ENCODE measurements at regions not wholly inside any gene's neighbourhood (a gene's known extent, or its start where the extent isn't known, plus 50 kb on each side); places are given as distances from the start of the nearest gene placed in this dataset.

GRCh38 chr18:67035026-67035425 lies 431.1 kb upstream of the CDH19 start:
- Histone ChIP-seq H3K9ac (ENCODE audit: extremely low read depth, insufficient read length, low read length) (no peak overlapping the region), H3K4me2 (ENCODE audit: insufficient read depth, insufficient read length, low read length) (no peak overlapping the region), H3K9me3 (ENCODE audit: control insufficient read depth, low read depth, low read length) (no peaks in the 10 kb centered on the region), H2AK5ac (ENCODE audit: insufficient read length, low read length) (no peak overlapping the region), H3K79me1 (ENCODE audit: insufficient read depth, low read depth, low read length, poor library complexity, severe bottlenecking) (no peaks in the 10 kb centered on the region), H3K18ac (ENCODE audit: insufficient read length, low read depth, low read length) (no peak overlapping the region), H4K91ac (ENCODE audit: insufficient read length, low read depth, low read length) (no peak overlapping the region), H2BK120ac (ENCODE audit: low read depth, low read length, poor library complexity, severe bottlenecking) (no peak overlapping the region), H3K4me1 (ENCODE audit: insufficient read depth, low read length) (no peaks in the 10 kb centered on the region), H2AFZ (ENCODE audit: low read length) (peak overlapping the region; percentile 89), H3K27me3 (ENCODE audit: insufficient read depth, low read length) (no peaks in the 10 kb centered on the region), H2BK12ac (ENCODE audit: insufficient read length, low read depth, low read length) (no peak overlapping the region), H4K5ac (ENCODE audit: insufficient read length, low read depth, low read length) (no peak overlapping the region), H3T11ph (ENCODE audit: low read length) (no peak overlapping the region), H4K8ac (replicated peaks; ENCODE audit: insufficient read length, low read depth, low read length) (no peak overlapping the region), H3K79me2 (ENCODE audit: insufficient read depth, low read length) (no peaks in the 10 kb centered on the region), H3K14ac (ENCODE audit: insufficient read depth, low read length) (no peak overlapping the region), H3K23ac (ENCODE audit: insufficient read length, low read depth, low read length) (no peak overlapping the region), H2BK15ac (ENCODE audit: low read depth, low read length) (no peak overlapping the region), H3K27ac (ENCODE audit: insufficient read length, low read depth, low read length) (no peak overlapping the region), H2BK5ac (ENCODE audit: insufficient read length, low read length) (no peak overlapping the region), H3K4ac (ENCODE audit: low read depth, low read length) (no peak overlapping the region), H4K20me1 (ENCODE audit: control insufficient read depth, insufficient read depth, insufficient read length) (no peaks in the 10 kb centered on the region), H3K23me2 (ENCODE audit: insufficient read length, low read depth, low read length, poor library complexity, severe bottlenecking) (no peaks in the 10 kb centered on the region), H3K56ac (ENCODE audit: insufficient read length, low read depth, low read length) (no peak overlapping the region), H2BK20ac (ENCODE audit: low read depth, low read length, poor library complexity, severe bottlenecking) (no peak overlapping the region)
- Mint-ChIP-seq H3K27ac (peak overlapping the region in 2 of 3 experiments; percentile 15 to 97; a peak in 4 of 7 replicates), H3K9me3 (no peaks in the 10 kb centered on the region), H3K36me3 (ENCODE audit: insufficient read depth in 1 of 3, low read depth in 3 of 3) (peaks cover 0 to 3% (median 0%) of the 10 kb centered on the region in 3 experiments; a peak in 2 of 7 replicates), H3K27me3 (ENCODE audit: low read depth) (no peaks in the 10 kb centered on the region), H3K4me3 (no peak overlapping the region; a peak in 1 of 5 replicates), H3K4me1 (peaks cover 8 to 10% of the 10 kb centered on the region in 2 experiments)
- no peak for DNase-seq
- WGBS (ENCODE audit: extremely low coverage, insufficient read length, low lambda C conversion rate): no CpG with 5 or more reads among the region's 4 CpGs
- no peak for TF ChIP-seq CTCF (conservative IDR thresholded peaks at IDR 0.05)
